WTC11 (cell line): ENCODE measurements at regions not wholly inside any gene's neighbourhood (a gene's known extent, or its start where the extent isn't known, plus 50 kb on each side); places are given as distances from the start of the nearest gene placed in this dataset.

Experiments used
- CREM ChIP-seq: sonication (generic); formaldehyde crosslinking; IDR thresholded peaks from 2 replicates; pipeline ENCODE4 v1.8.1; 2022; ENCODE audit warnings: mild to moderate bottlenecking, missing genetic modification reagents, moderate library complexity
- MXD4 ChIP-seq: fragments of 250-450 bp; sonication (Bioruptor Pico); IDR thresholded peaks from 2 replicates; pipeline ENCODE4 v1.8.0; 2021; ENCODE audit warnings: mild to moderate bottlenecking, moderate library complexity, borderline replicate concordance
- TF ChIP-seq, protein P1 (sequence below): sonication (generic); formaldehyde crosslinking; IDR thresholded peaks from 2 replicates; pipeline ENCODE4 v1.8.1; 2023; ENCODE audit warnings: mild to moderate bottlenecking, missing genetic modification reagents, moderate library complexity
- TF ChIP-seq, protein P2 (sequence below): fragments of 200-600 bp; IDR thresholded peaks from 2 replicates; pipeline ENCODE4 v1.8.0; 2022; ENCODE audit warnings: antibody characterized with exemption
- TF ChIP-seq, protein P3 (sequence below): sonication (generic); formaldehyde crosslinking; IDR thresholded peaks from 2 replicates; pipeline ENCODE4 v1.8.1; 2022; ENCODE audit warnings: mild to moderate bottlenecking, moderate library complexity, missing genetic modification reagents
- TF ChIP-seq, protein P4 (sequence below): sonication (generic); formaldehyde crosslinking; IDR thresholded peaks from 2 replicates; pipeline ENCODE4 v1.8.1; 2023; ENCODE audit warnings: mild to moderate bottlenecking, missing genetic modification reagents, moderate library complexity

DNA sequence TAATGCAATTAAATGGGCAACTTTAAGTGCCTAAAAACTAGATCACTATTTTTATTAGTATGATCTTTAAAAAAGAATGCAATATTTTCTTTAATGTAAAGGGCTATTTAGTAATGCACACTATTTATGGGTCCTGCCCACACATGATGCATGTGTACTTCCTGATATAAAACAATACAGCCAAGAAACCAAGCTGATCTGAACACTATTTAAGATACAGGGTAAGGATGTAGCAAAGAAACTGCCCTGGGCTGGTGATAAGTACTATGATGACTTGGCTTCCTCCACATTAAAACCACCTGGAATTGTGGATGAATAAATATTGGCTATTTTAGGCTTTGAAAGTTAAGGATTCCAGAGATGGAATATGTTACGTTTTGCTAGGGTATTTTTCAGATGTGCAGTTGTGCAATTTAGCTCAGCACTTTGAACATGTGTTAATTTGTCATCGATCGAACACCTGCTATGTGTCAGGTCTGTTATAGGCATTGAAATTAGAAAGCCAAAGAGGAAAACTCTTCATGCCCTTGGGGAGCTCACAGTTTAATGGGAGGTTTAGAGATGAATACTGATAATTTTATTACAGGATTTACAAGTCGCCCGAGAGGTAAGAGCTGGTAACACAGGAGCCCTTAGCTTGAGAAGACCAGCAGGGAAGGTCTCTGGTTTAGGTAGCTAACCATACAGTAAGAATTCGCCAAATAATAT lies 276.7 kb downstream of the PLK2 start:
- TF ChIP-seq, protein P1, sequence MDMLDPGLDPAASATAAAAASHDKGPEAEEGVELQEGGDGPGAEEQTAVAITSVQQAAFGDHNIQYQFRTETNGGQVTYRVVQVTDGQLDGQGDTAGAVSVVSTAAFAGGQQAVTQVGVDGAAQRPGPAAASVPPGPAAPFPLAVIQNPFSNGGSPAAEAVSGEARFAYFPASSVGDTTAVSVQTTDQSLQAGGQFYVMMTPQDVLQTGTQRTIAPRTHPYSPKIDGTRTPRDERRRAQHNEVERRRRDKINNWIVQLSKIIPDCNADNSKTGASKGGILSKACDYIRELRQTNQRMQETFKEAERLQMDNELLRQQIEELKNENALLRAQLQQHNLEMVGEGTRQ (CRISPR knock-in tag): no peak
- TF ChIP-seq, protein P2, sequence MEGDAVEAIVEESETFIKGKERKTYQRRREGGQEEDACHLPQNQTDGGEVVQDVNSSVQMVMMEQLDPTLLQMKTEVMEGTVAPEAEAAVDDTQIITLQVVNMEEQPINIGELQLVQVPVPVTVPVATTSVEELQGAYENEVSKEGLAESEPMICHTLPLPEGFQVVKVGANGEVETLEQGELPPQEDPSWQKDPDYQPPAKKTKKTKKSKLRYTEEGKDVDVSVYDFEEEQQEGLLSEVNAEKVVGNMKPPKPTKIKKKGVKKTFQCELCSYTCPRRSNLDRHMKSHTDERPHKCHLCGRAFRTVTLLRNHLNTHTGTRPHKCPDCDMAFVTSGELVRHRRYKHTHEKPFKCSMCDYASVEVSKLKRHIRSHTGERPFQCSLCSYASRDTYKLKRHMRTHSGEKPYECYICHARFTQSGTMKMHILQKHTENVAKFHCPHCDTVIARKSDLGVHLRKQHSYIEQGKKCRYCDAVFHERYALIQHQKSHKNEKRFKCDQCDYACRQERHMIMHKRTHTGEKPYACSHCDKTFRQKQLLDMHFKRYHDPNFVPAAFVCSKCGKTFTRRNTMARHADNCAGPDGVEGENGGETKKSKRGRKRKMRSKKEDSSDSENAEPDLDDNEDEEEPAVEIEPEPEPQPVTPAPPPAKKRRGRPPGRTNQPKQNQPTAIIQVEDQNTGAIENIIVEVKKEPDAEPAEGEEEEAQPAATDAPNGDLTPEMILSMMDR: no peak
- TF ChIP-seq, protein P3, sequence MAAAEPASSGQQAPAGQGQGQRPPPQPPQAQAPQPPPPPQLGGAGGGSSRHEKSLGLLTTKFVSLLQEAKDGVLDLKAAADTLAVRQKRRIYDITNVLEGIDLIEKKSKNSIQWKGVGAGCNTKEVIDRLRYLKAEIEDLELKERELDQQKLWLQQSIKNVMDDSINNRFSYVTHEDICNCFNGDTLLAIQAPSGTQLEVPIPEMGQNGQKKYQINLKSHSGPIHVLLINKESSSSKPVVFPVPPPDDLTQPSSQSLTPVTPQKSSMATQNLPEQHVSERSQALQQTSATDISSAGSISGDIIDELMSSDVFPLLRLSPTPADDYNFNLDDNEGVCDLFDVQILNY (CRISPR knock-in tag): no peak
- TF ChIP-seq CREM (CRISPR knock-in tag): no peak
- TF ChIP-seq MXD4 (CRISPR knock-in tag): no peak
- TF ChIP-seq, protein P4, sequence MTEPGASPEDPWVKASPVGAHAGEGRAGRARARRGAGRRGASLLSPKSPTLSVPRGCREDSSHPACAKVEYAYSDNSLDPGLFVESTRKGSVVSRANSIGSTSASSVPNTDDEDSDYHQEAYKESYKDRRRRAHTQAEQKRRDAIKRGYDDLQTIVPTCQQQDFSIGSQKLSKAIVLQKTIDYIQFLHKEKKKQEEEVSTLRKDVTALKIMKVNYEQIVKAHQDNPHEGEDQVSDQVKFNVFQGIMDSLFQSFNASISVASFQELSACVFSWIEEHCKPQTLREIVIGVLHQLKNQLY (CRISPR knock-in tag): no peak
